GM18868 (cell line): ENCODE measurements at regions not wholly inside any gene's neighbourhood (a gene's known extent, or its start where the extent isn't known, plus 50 kb on each side); places are given as distances from the start of the nearest gene placed in this dataset.
"Not testable (repeated sequence)": the region's sequence is repeated elsewhere in the genome, so short reads cannot be mapped to it uniquely, and the experiment has no call there.

ENCODE experiments used
- ATAC-seq: cut with Tn5 transposase; IDR thresholded peaks from one replicate; pipeline ENCODE4 v1.9.1; 2021; ENCODE audit warnings: mild to moderate bottlenecking, moderate library complexity; ENCODE audit not compliant: unreplicated experiment

- not testable (repeated sequence) for ATAC-seq
These were observed 268.6 kb upstream of the SATB1 start for GRCh38 chr3:18693588-18694329.

DNA sequence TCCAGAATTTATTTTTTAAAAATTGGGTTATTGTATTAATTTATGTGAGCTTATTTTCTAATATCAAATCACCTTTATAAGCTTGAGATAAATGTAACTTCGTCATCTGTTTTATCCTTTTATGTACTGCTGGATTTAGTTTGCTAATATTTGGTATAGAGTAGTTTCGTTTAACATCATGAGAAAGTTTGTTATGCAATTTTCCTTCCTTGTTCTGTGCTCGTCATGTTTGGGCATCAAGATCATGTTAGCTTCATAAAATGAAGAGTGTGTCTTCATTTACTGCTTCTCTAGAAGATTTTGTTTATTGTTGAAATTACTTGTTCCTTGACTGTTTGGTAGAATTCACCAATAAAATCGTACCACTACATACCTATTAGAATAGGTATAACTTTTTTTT lies 262.1 kb upstream of the SATB1 start:
- ATAC-seq, result no peak

DNA sequence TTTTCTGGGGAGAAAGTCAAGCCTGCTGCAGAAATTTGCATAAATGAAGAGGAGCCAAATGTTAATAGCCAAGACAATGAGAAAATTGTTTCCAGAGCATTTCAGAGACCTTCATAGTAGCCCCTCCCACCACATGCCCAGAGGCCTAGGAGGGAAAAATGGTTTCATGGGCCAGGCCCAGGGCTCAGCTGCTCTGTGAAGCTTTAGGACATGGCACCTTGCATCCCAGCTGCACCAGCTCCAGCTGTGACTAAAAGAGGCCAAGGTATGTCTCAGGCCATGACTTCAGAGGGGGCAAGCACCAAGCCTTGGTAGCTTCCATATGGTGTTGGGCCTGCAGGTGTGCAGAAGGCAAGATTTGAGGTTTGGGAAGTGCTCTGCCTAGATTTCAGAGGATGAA lies 258.8 kb upstream of the SATB1 start:
- no peak for ATAC-seq

GRCh38 chr3:18681818-18682345 lies 256.7 kb upstream of the SATB1 start:
- ATAC-seq, result no peak

- no peak for ATAC-seq
These were observed 255.6 kb upstream of the SATB1 start for GRCh38 chr3:18680758-18681157.

GRCh38 chr3:18679238-18679637 lies 254.1 kb upstream of the SATB1 start:
- ATAC-seq, result no peak

GRCh38 chr3:18675197-18675596 lies 250.1 kb upstream of the SATB1 start:
- ATAC-seq, result no peak

- peak; percentile 75 for ATAC-seq
These were observed 247.4 kb upstream of the SATB1 start for GRCh38 chr3:18672561-18672960.

DNA sequence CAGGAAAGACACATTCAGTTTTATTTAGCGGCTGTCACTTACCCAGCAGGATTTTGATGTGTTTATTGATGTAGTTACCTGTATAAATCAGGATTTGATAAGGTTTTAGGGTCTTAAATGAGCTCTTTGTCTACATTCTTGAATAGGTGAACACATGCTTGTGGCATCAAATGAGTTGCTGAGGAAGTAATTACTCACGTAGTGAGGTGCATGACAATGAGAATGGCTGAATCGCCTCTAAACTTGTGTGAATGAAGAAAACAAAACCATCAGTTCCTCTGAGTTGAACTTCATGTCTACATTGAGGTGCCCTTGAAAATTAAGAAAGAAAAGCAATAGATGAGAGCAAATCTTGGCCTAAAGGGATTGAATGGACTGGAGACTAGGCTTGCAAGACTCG lies 245.6 kb upstream of the SATB1 start:
- ATAC-seq, result no peak

DNA sequence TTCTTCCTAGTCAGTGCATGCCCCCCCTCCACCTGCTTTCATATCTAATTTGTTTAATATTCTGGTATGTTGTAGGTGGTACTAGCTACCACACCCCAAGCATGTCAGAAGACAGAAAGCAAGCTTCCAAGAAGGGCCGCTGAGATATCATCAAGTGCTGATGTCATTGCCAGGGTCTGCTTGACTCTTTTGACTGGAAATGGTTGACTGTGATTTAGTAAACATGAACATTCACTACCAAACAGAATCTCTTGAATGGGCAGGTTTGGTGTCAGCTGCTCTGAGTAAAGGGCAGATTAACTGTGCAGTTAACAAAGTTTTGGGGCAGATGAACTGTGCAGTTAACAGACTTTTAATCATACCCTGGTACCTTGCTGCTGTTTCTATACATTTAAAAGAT lies 244.2 kb upstream of the SATB1 start:
- ATAC-seq, result no peak

DNA sequence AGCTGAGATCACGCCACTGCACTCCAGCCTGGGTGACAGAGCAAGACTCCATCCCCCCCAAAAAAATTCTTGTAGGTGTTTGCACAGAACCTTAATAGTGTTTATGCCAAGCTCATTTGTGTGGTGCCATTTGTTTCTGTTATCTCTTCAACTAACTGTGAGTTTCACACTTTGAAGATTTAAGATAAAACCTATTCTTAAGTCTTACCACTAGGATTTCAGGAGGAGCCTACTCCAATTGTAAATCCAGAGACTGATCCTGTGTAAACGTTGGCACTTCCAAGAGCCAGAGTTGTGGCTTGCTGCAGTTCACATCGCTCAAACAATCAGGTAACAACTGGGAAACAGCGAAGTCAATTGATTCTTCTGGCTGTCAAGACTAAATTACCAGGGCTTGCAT lies 242.4 kb upstream of the SATB1 start:
- ATAC-seq, result no peak

DNA sequence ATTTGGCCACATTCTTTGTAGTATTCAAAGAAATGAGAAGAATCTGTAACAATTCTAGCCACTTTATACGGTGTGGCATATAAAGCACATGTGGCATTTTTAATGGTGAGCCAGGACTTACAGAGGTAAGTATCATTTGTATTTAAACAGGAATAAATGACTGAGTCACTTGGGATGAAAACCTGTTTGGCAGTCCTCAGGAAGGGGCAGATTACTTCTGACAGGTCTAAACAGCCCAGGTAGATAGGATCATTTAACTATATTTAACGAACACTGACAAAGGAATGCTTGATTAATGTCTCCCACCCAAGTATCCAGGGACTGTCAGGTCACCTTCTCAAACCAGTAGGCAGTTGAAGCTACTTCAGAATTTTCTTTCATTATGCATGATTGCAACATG lies 241.5 kb upstream of the SATB1 start:
- no peak for ATAC-seq

DNA sequence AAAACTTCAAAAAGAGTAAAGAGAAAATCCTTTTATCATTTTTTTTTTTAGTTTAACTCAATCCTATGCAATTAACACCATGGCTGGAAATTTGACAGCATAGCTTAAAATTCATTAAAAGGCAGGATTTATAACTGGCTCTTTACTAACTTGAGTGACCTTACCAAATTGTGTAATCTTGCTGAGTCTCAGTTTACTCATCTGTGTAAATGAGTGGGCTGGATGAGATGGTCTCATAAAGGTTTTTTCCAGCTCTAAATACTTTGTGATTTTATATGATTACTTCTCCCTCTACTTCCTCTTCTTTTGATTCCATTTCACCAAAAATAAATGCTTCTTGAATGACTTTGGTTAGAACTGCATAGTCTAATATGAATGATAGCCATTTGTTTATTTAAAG lies 234.9 kb upstream of the SATB1 start:
- ATAC-seq, result peak; percentile 61

GRCh38 chr3:18657858-18658820 lies 233.0 kb upstream of the SATB1 start:
- ATAC-seq, result no peak

- ATAC-seq, result no peak
These were observed 231.7 kb upstream of the SATB1 start for GRCh38 chr3:18656866-18657265.

DNA sequence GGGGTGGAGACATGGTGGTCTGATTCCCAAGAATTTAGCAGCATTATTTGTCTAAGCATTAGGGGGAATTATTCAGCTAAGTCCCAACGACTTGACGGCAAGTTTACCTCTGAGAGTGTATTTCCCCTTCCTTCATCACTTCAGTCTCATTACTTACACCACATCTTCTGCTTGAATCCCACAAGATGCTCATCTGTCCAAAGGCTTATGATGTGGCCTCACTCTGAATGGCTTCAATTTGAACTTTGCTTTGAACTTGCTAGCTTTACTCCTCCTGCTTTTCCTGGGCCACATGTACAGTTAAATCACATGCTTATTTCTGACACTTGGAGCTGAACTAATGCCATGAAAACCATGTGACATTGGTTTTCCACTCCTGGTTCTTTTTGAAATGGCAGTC lies 231.3 kb upstream of the SATB1 start:
- no peak for ATAC-seq

GRCh38 chr3:18655827-18656226 lies 230.7 kb upstream of the SATB1 start:
- ATAC-seq, result no peak

DNA sequence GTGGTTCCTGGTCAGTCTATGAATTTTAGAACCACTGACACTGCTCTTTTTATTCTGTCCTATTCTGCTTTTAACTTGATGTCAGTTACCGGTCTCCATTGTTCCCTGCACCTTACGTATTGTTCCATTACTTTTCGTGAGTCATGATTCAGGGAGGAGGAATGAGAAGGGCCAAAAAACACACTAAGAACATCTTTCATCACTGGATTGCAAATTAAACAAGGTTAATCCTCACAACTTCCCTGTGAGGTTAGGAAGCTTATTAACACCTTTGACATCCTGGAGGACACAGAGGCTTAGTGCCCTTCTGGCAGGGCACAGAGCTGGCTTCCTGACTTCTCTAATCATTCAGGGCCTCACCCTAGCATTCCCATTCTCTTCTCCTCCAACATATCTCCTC lies 227.6 kb upstream of the SATB1 start:
- ATAC-seq, result no peak

DNA sequence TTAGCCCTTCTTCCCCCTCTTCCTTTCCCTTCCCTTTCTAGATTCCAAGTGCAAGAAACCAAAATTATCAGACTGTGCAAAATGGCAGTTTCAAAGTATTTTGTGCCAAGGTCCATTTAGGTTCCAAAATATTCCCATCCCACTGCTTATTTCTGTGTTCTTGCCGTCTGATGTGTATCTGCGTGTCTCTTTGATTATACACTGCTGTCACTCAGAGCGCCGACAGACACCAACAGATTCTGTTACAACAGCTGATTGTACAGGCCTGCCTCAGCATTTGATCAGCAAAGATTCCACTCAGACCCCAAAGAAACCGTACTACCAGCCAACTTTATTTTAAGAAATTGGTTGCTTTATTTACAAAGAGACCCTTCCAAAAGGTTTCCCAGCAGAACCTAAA lies 225.6 kb upstream of the SATB1 start:
- ATAC-seq, result no peak

DNA sequence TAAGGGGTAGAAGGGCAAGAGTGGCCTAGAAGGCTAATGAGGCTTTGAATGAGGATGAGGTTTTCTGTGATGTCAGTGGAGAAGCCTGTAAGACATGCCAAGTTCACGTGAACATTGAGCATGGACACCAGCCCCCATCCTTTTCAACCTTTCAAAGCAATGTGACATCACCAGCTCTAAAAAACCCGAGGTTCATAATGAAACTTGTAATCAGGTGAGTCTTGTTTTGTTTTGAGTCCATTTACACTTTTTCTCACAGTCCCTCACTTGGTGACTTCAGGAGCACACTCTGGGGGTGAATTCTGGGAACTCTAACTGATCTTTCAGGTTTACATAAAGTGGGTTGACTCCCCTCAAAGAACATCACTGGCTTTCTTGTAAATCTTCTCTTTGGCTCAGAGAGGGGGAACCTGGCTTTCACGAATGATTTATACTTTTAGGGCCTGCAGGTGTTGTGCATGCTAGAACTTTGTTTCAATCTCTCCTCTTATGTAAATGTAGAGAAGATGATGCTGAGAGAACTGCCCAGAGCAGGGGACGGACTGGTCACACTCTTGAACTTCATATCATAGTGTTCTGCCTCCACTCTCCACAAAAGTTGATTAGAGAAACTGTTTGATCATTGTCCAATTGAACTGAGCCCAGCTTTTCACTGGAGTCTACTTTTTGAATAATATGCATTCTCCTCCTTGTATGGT lies 224.7 kb upstream of the SATB1 start:
- ATAC-seq, result peak; percentile 93

- no peak for ATAC-seq
These were observed 223.8 kb upstream of the SATB1 start for GRCh38 chr3:18648868-18649462.
